Neuronal stem cell (in vitro differentiated cells): ENCODE measurements at regions not wholly inside any gene's neighbourhood (a gene's known extent, or its start where the extent isn't known, plus 50 kb on each side); places are given as distances from the start of the nearest gene placed in this dataset.
A peak's percentile ranks its signal among the peaks of the same experiment; 100 is the strongest.

Experiments used
- DNase-seq: peaks from one replicate; pipeline ENCODE4 v3.0.0-alpha.2; 2013; ENCODE audit warnings: low spot score
- H2AFZ ChIP-seq: one replicate; pipeline ENCODE4 v1.6.1; 2013; ENCODE audit warnings: mild to moderate bottlenecking, low read length, inconsistent platforms
- H2AK5ac ChIP-seq: 2 replicates; pipeline ENCODE4 v1.6.1; 2013; ENCODE audit warnings: low read depth, mild to moderate bottlenecking, inconsistent platforms, low read length, moderate library complexity, mixed read lengths
- H2BK120ac ChIP-seq: 2 replicates; pipeline ENCODE4 v1.6.1; 2013; ENCODE audit warnings: low read depth, mild to moderate bottlenecking, inconsistent platforms, low read length, moderate library complexity, mixed read lengths
- H2BK12ac ChIP-seq: one replicate; pipeline ENCODE4 v1.6.1; 2013; ENCODE audit warnings: low read length, inconsistent platforms
- H2BK15ac ChIP-seq: 2 replicates; pipeline ENCODE4 v1.6.1; 2013; ENCODE audit warnings: mild to moderate bottlenecking, low read length, inconsistent platforms, mixed read lengths
- H2BK5ac ChIP-seq: one replicate; pipeline ENCODE4 v1.6.1; 2013; ENCODE audit warnings: inconsistent platforms, mild to moderate bottlenecking, low read length, moderate library complexity
- H3K14ac ChIP-seq: one replicate; pipeline ENCODE4 v1.6.1; 2013; ENCODE audit warnings: low read length, inconsistent platforms
- H3K18ac ChIP-seq: 2 replicates; pipeline ENCODE4 v1.6.1; 2013; ENCODE audit warnings: low read length, inconsistent platforms
- H3K23ac ChIP-seq: 2 replicates; pipeline ENCODE4 v1.6.1; 2013; ENCODE audit warnings: low read depth, mild to moderate bottlenecking, mixed read lengths, low read length, inconsistent platforms; ENCODE audit not compliant: poor library complexity
- H3K27ac ChIP-seq: replicated peaks from 3 replicates; pipeline ENCODE4 v1.5.1; 2013; ENCODE audit warnings: low read length, inconsistent platforms
- H3K27me3 ChIP-seq, 3 experiments: 2 replicates each; pipeline ENCODE4 v1.6.1; 2013; ENCODE audit warnings: low read length in 3 of 3, mild to moderate bottlenecking in 2 of 3, inconsistent platforms in 1 of 3, low read depth in 1 of 3, mixed read lengths in 1 of 3, moderate library complexity in 1 of 3; ENCODE audit not compliant: control insufficient read depth in 3 of 3, insufficient read depth in 3 of 3
- H3K36me3 ChIP-seq, 2 donors: replicated peaks in 1 of 2; 2 replicates each; pipeline ENCODE4 v1.6.1; 2013; ENCODE audit warnings: low read length in 2 of 2; ENCODE audit not compliant: control insufficient read depth in 2 of 2, insufficient read depth in 2 of 2
- H3K4ac ChIP-seq: 2 replicates; pipeline ENCODE4 v1.6.1; 2013; ENCODE audit warnings: inconsistent platforms, mild to moderate bottlenecking, low read length, moderate library complexity
- H3K4me1 ChIP-seq, 2 donors: 1 replicate in 1 of 2; 2 replicates in 1 of 2; pipeline ENCODE4 v1.6.1; 2013; ENCODE audit warnings: low read length in 2 of 2, low read depth in 1 of 2; ENCODE audit not compliant: control insufficient read depth in 2 of 2, insufficient read depth in 1 of 2
- H3K4me2 ChIP-seq: one replicate; pipeline ENCODE4 v1.6.1; 2013; ENCODE audit warnings: mild to moderate bottlenecking, low read length, inconsistent platforms; ENCODE audit not compliant: insufficient read depth, poor library complexity, severe bottlenecking
- H3K4me3 ChIP-seq, 2 donors: 2 replicates each; pipeline ENCODE4 v1.5.1; 2013; ENCODE audit warnings: low read length in 2 of 2, mild to moderate bottlenecking in 2 of 2, inconsistent platforms in 1 of 2, moderate library complexity in 1 of 2
- H3K79me1 ChIP-seq: one replicate; pipeline ENCODE4 v1.6.1; 2013; ENCODE audit warnings: low read depth, mild to moderate bottlenecking, inconsistent platforms, low read length, moderate library complexity
- H3K9ac ChIP-seq: one replicate; pipeline ENCODE4 v1.6.1; 2013; ENCODE audit warnings: mild to moderate bottlenecking, low read depth, low read length, inconsistent platforms; ENCODE audit not compliant: poor library complexity
- H3K9me3 ChIP-seq, 2 donors: replicated peaks in 1 of 2; 2 replicates each; pipeline versions ENCODE3 to v1.6.1; 2013; ENCODE audit warnings: low read length in 2 of 2, mild to moderate bottlenecking in 2 of 2, inconsistent platforms in 1 of 2, low read depth in 1 of 2, mixed read lengths in 1 of 2, moderate library complexity in 1 of 2; ENCODE audit not compliant: control insufficient read depth in 2 of 2, insufficient read depth in 1 of 2
- H4K8ac ChIP-seq: one replicate; pipeline ENCODE4 v1.6.1; 2013; ENCODE audit warnings: low read depth, mild to moderate bottlenecking, inconsistent platforms, low read length, moderate library complexity
- H4K91ac ChIP-seq: one replicate; pipeline ENCODE4 v1.6.1; 2013; ENCODE audit warnings: low read length, low read depth, mild to moderate bottlenecking, inconsistent platforms; ENCODE audit not compliant: poor library complexity
- WGBS, 2 donors: extraction: QIAGEN DNeasy Blood & Tissue Kit; methylation state at CpG; one replicate each; pipeline ENCODE4 v1.1.7; 2013; ENCODE audit warnings: missing lambda C conversion rate in 2 of 2, mixed read lengths in 1 of 2; ENCODE audit not compliant: insufficient read length in 2 of 2, insufficient replicate concordance in 1 of 2; ENCODE audit errors: extremely low coverage in 2 of 2; 5-methylcytosine and 5-hydroxymethylcytosine counted together

GRCh38 chr17:54418467-54418866, 482.2 kb upstream of the TOM1L1 start:
- no peaks in the 10 kb centered on the region for H3K4me1 ChIP-seq
- no peak overlapping the region for H2AFZ ChIP-seq
- no peaks in the 10 kb centered on the region for H3K9me3 ChIP-seq

GRCh38 chr17:54425671-54426070, 475.0 kb upstream of the TOM1L1 start:
- WGBS, 2 donors, result no CpG with 5 or more reads among the region's 3 CpGs
- no peak overlapping the region for H3K18ac ChIP-seq
- no peak overlapping the region for H3K4me3 ChIP-seq
- peaks cover 0 to 2% of the 10 kb centered on the region in 2 donors for H3K4me1 ChIP-seq
- no peaks in the 10 kb centered on the region for H3K9me3 ChIP-seq
- H3K27ac ChIP-seq, result no peak overlapping the region
- H2BK15ac ChIP-seq, result no peak overlapping the region
- no peaks in the 10 kb centered on the region for H3K27me3 ChIP-seq
- H2BK12ac ChIP-seq, result no peak overlapping the region
- H3K9ac ChIP-seq, result no peak overlapping the region
- no peak overlapping the region for H3K23ac ChIP-seq
- no peak overlapping the region for H4K91ac ChIP-seq
- no peak overlapping the region for H3K4ac ChIP-seq
- no peak overlapping the region for H4K8ac ChIP-seq
- DNase-seq, result no peak
- H3K36me3 ChIP-seq, result no peaks in the 10 kb centered on the region
- H3K4me2 ChIP-seq, result no peak overlapping the region
- H2BK5ac ChIP-seq, result no peak overlapping the region
- no peak overlapping the region for H2AFZ ChIP-seq
- H2BK120ac ChIP-seq, result no peak overlapping the region
- H2AK5ac ChIP-seq, result no peak overlapping the region
- H3K79me1 ChIP-seq, result no peaks in the 10 kb centered on the region
- H3K14ac ChIP-seq, result no peak overlapping the region

More at GRCh38 chr17:54418467-54418866, 482.2 kb upstream of the TOM1L1 start:
- Histone ChIP-seq H2BK5ac (no peak overlapping the region), H4K91ac (no peak overlapping the region), H3K23ac (no peak overlapping the region), H3K36me3 (no peaks in the 10 kb centered on the region), H3K27me3 (no peaks in the 10 kb centered on the region), H2BK15ac (no peak overlapping the region), H3K9ac (no peak overlapping the region), H4K8ac (no peak overlapping the region), H3K18ac (no peak overlapping the region), H3K27ac (no peak overlapping the region), H2AK5ac (no peak overlapping the region), H3K4ac (no peak overlapping the region), H3K4me2 (no peak overlapping the region), H3K14ac (no peak overlapping the region), H3K79me1 (no peaks in the 10 kb centered on the region), H2BK120ac (no peak overlapping the region), H2BK12ac (no peak overlapping the region), H3K4me3 (no peak overlapping the region)
- DNase-seq, result no peak

GRCh38 chr17:54426296-54426886, 474.3 kb upstream of the TOM1L1 start:
- no peak overlapping the region for H3K14ac ChIP-seq
- H2BK12ac ChIP-seq, result no peak overlapping the region
- H2AK5ac ChIP-seq, result no peak overlapping the region
- H3K27ac ChIP-seq, result no peak overlapping the region
- H3K18ac ChIP-seq, result no peak overlapping the region
- no peaks in the 10 kb centered on the region for H3K36me3 ChIP-seq
- DNase-seq, result peak; percentile 14
- H3K9ac ChIP-seq, result no peak overlapping the region
- H3K4me2 ChIP-seq, result no peak overlapping the region
- no peak overlapping the region for H4K91ac ChIP-seq
- H4K8ac ChIP-seq, result no peak overlapping the region
- no peaks in the 10 kb centered on the region for H3K9me3 ChIP-seq
- H2BK120ac ChIP-seq, result no peak overlapping the region
- no peak overlapping the region for H2BK15ac ChIP-seq
- H3K4me1 ChIP-seq, result peaks cover 0 to 2% of the 10 kb centered on the region in 2 donors
- H2BK5ac ChIP-seq, result no peak overlapping the region
- no peak overlapping the region for H2AFZ ChIP-seq
- WGBS, 2 donors, result no CpG with 5 or more reads among the region's 1 CpG
- H3K4me3 ChIP-seq, result no peak overlapping the region
- H3K27me3 ChIP-seq, result no peaks in the 10 kb centered on the region
- no peak overlapping the region for H3K23ac ChIP-seq
- no peaks in the 10 kb centered on the region for H3K79me1 ChIP-seq
- H3K4ac ChIP-seq, result no peak overlapping the region

- H3K4me2 ChIP-seq, result no peak overlapping the region
- H3K4me1 ChIP-seq, result no peaks in the 10 kb centered on the region
- no peak overlapping the region for H2BK5ac ChIP-seq
- DNase-seq, result no peak
- no peaks in the 10 kb centered on the region for H3K79me1 ChIP-seq
- H2BK120ac ChIP-seq, result no peak overlapping the region
- H3K9me3 ChIP-seq, result no peaks in the 10 kb centered on the region
- H3K27ac ChIP-seq, result no peak overlapping the region
- H2BK12ac ChIP-seq, result no peak overlapping the region
- no peak overlapping the region for H3K9ac ChIP-seq
- H4K8ac ChIP-seq, result no peak overlapping the region
- no peak overlapping the region for H3K4me3 ChIP-seq
- no peak overlapping the region for H2BK15ac ChIP-seq
- H3K27me3 ChIP-seq, result no peaks in the 10 kb centered on the region
- H2AFZ ChIP-seq, result peak overlapping the region; percentile 35
- no peak overlapping the region for H4K91ac ChIP-seq
- H3K36me3 ChIP-seq, result no peaks in the 10 kb centered on the region
- WGBS, 2 donors, result no CpG with 5 or more reads among the region's 10 CpGs
- H2AK5ac ChIP-seq, result peak overlapping the region; percentile 52
- H3K4ac ChIP-seq, result no peak overlapping the region
- H3K14ac ChIP-seq, result no peak overlapping the region
- H3K18ac ChIP-seq, result no peak overlapping the region
- H3K23ac ChIP-seq, result no peak overlapping the region
These were observed 464.7 kb upstream of the TOM1L1 start for GRCh38 chr17:54435966-54436365.
